DND-41 (cell line): ENCODE measurements at regions not wholly inside any gene's neighbourhood (a gene's known extent, or its start where the extent isn't known, plus 50 kb on each side); places are given as distances from the start of the nearest gene placed in this dataset.

Experiments
- ATAC-seq: fragments of 200-7000 bp; cut with Tn5 transposase; 3 replicates; pipeline ENCODE4 v1.9.1; 2021; ENCODE audit warnings: low read depth; ENCODE audit not compliant: insufficient read depth
- DNase-seq: peaks from one replicate; pipeline ENCODE4 v3.0.0-alpha.2; 2020
- H2AFZ ChIP-seq: 2 replicates; pipeline ENCODE4 v1.6.0; 2012; ENCODE audit warnings: low read depth, low read length
- H3K27ac ChIP-seq: 2 replicates; pipeline ENCODE4 v1.5.1; 2012; ENCODE audit warnings: low read length, inconsistent platforms
- H3K27me3 ChIP-seq: fragments of 200-600 bp; sonication (generic); 2 replicates; pipeline ENCODE4 v1.6.0; 2012; ENCODE audit warnings: low read length, mild to moderate bottlenecking, inconsistent platforms; ENCODE audit not compliant: insufficient read depth, poor library complexity
- H3K36me3 ChIP-seq: 2 replicates; pipeline ENCODE4 v1.5.1; 2012; ENCODE audit warnings: low read length, inconsistent platforms; ENCODE audit not compliant: insufficient read depth
- H3K4me1 ChIP-seq: 2 replicates; pipeline ENCODE4 v1.5.1; 2012; ENCODE audit warnings: mild to moderate bottlenecking, low read length; ENCODE audit not compliant: insufficient read depth
- H3K4me2 ChIP-seq: 2 replicates; pipeline ENCODE4 v1.6.0; 2012; ENCODE audit warnings: mild to moderate bottlenecking, moderate library complexity, low read length, inconsistent platforms; ENCODE audit not compliant: insufficient read depth
- H3K4me3 ChIP-seq, 2 experiments: fragments of 200-600 bp in 1 of 2; shearing (Covaris generic) in 1 of 2; 2 replicates each; pipeline ENCODE4 v1.5.1; 2012 to 2016; ENCODE audit warnings: inconsistent platforms in 2 of 2, low read length in 2 of 2, mild to moderate bottlenecking in 2 of 2, low read depth in 1 of 2, moderate library complexity in 1 of 2
- H3K79me2 ChIP-seq: 2 replicates; pipeline ENCODE4 v1.6.0; 2012; ENCODE audit warnings: low read length, inconsistent platforms; ENCODE audit not compliant: insufficient read depth
- H3K9ac ChIP-seq: 2 replicates; pipeline ENCODE4 v1.6.0; 2012; ENCODE audit warnings: low read depth, mild to moderate bottlenecking, inconsistent platforms, low read length, moderate library complexity
- H3K9me3 ChIP-seq: 2 replicates; pipeline ENCODE4 v1.5.1; 2012; ENCODE audit warnings: low read length, moderate library complexity, mild to moderate bottlenecking, inconsistent platforms; ENCODE audit not compliant: insufficient read depth, severe bottlenecking
- H4K20me1 ChIP-seq: 2 replicates; pipeline ENCODE4 v1.6.0; 2012; ENCODE audit warnings: low read length; ENCODE audit not compliant: insufficient read depth
- CTCF ChIP-seq: IDR thresholded peaks from 2 replicates; pipeline ENCODE4 v1.5.1; 2012; ENCODE audit warnings: borderline replicate concordance, low read length, moderate library complexity, mild to moderate bottlenecking; ENCODE audit not compliant: poor library complexity, severe bottlenecking; ENCODE audit errors: extremely low read depth
- EZH2 ChIP-seq: IDR thresholded peaks from 3 replicates; pipeline ENCODE4 v1.6.1; 2012; ENCODE audit warnings: borderline replicate concordance, low read depth, mild to moderate bottlenecking, moderate library complexity, low read length, inconsistent platforms; ENCODE audit not compliant: severe bottlenecking

DNA sequence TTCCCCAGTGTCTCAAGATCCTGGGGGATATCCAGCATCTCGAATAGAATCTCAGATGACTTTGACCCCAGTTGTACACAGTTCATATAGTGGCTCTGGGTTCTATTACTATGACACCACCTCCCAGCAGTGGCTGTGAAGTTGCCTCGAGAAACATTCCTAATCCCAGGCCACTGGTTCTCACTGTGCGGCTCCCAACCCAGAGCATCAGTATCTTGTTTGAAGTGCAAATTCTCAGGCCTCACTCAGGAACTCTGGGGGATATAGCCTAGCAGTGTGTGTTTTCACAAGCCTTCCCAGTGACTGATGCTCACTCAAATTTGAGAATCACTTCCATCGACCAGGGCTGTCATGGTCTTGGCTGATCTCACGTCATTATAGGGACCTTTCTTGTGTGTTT is 69.3 kb upstream of the IGF1 start:
- no peak overlapping the region for H3K4me2 ChIP-seq
- no peak overlapping the region for H3K27ac ChIP-seq
- H3K4me1 ChIP-seq: no peaks in the 10 kb centered on the region
- no peaks in the 10 kb centered on the region for H3K79me2 ChIP-seq
- H3K9ac ChIP-seq: no peak overlapping the region
- no peak overlapping the region for H3K4me3 ChIP-seq
- TF ChIP-seq EZH2: no peak
- no peak for TF ChIP-seq CTCF
- DNase-seq (no peak), ATAC-seq (no peak)
- H3K9me3 ChIP-seq: no peaks in the 10 kb centered on the region
- no peaks in the 10 kb centered on the region for H4K20me1 ChIP-seq
- H3K36me3 ChIP-seq: no peaks in the 10 kb centered on the region
- no peak overlapping the region for H2AFZ ChIP-seq
- H3K27me3 ChIP-seq: no peaks in the 10 kb centered on the region

DNA sequence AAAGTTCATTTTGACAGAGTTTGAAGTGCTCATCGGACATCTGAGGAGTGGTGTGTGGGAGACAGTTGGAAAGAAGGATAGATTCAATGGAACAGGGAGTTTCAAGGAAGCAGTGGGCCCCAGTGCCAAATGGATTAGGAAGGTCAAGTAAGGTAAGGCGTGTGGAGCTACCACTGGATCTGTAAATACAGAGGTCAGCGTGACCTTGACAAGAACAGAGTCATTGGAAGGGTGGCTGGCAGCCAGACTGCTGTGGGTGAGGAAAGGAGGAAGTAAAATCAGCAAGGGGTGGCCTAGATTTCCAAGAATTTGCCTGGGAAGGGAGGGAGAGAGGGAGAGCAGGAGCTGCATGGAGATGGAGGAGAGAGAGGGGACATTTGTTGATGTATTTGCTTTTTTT is 68.2 kb upstream of the IGF1 start:
- no peak for TF ChIP-seq CTCF
- no peak for TF ChIP-seq EZH2
- no peaks in the 10 kb centered on the region for H3K79me2 ChIP-seq
- H3K36me3 ChIP-seq: no peaks in the 10 kb centered on the region
- H3K9ac ChIP-seq: no peak overlapping the region
- no peak overlapping the region for H3K4me2 ChIP-seq
- no peaks in the 10 kb centered on the region for H3K9me3 ChIP-seq
- H3K4me1 ChIP-seq: no peaks in the 10 kb centered on the region
- no peaks in the 10 kb centered on the region for H4K20me1 ChIP-seq
- no peak for ATAC-seq
- no peak overlapping the region for H2AFZ ChIP-seq
- H3K27me3 ChIP-seq: no peaks in the 10 kb centered on the region
- no peak for DNase-seq
- H3K27ac ChIP-seq: no peak overlapping the region
- no peak overlapping the region for H3K4me3 ChIP-seq

GRCh38 chr12:102543494-102544485 is 63.4 kb upstream of the IGF1 start:
- Histone ChIP-seq H3K4me2 (no peak overlapping the region), H3K4me1 (no peaks in the 10 kb centered on the region), H3K9ac (no peak overlapping the region), H2AFZ (no peak overlapping the region), H3K79me2 (no peaks in the 10 kb centered on the region), H3K36me3 (no peaks in the 10 kb centered on the region), H3K27ac (no peak overlapping the region), H3K9me3 (no peaks in the 10 kb centered on the region), H3K4me3 (no peak overlapping the region), H3K27me3 (no peaks in the 10 kb centered on the region), H4K20me1 (no peaks in the 10 kb centered on the region)
- TF ChIP-seq CTCF (no peak), EZH2 (no peak)
- ATAC-seq: no peak
- no peak for DNase-seq
